GM06990 (cell line): ENCODE measurements at regions not wholly inside any gene's neighbourhood (a gene's known extent, or its start where the extent isn't known, plus 50 kb on each side); places are given as distances from the start of the nearest gene placed in this dataset.

Source experiments
- DNase-seq: peaks from one replicate; pipeline ENCODE4 v3.0.0-alpha.2; 2011; ENCODE audit not compliant: insufficient read length; ENCODE audit errors: extremely low read depth
- H3K27me3 ChIP-seq: replicated peaks from 2 replicates; pipeline ENCODE4 v1.6.0; 2011; ENCODE audit warnings: low read length; ENCODE audit not compliant: control insufficient read depth, insufficient read depth
- H3K36me3 ChIP-seq: 2 replicates; pipeline ENCODE4 v1.5.1; 2011; ENCODE audit warnings: low read length; ENCODE audit not compliant: control insufficient read depth, insufficient read depth
- H3K4me3 ChIP-seq: replicated peaks from 2 replicates; pipeline ENCODE4 v1.5.1; 2011; ENCODE audit warnings: low read depth, mild to moderate bottlenecking, control low read depth, low read length
- TF ChIP-seq, protein P1 (sequence below): IDR thresholded peaks from 2 replicates; pipeline ENCODE4 v1.5.1; 2011; ENCODE audit warnings: low read length, control low read depth, mild to moderate bottlenecking, inconsistent platforms; ENCODE audit not compliant: insufficient read depth, poor library complexity, severe bottlenecking

DNA sequence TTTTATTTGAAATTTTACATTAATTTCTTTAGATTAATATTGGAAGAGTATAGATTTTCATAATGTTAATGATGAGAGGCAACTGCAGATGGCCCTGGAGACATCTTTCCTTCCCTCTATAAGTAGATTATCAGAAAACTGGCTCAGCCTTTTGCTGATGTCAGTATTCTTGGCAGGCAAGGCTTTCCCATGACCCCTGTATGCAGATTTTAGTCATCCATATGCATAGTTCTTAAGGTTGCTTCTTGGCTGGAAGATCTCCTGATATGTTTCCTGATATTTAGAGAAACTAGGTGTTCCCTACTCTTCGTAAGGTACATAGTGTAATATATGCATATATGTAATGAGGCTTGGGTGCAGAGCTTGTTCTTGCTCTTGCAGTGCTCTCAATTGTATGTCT, 911.4 kb downstream of the EPHA3 start:
- no peak overlapping the region for H3K4me3 ChIP-seq
- no peaks in the 10 kb centered on the region for H3K27me3 ChIP-seq
- TF ChIP-seq, protein P1, sequence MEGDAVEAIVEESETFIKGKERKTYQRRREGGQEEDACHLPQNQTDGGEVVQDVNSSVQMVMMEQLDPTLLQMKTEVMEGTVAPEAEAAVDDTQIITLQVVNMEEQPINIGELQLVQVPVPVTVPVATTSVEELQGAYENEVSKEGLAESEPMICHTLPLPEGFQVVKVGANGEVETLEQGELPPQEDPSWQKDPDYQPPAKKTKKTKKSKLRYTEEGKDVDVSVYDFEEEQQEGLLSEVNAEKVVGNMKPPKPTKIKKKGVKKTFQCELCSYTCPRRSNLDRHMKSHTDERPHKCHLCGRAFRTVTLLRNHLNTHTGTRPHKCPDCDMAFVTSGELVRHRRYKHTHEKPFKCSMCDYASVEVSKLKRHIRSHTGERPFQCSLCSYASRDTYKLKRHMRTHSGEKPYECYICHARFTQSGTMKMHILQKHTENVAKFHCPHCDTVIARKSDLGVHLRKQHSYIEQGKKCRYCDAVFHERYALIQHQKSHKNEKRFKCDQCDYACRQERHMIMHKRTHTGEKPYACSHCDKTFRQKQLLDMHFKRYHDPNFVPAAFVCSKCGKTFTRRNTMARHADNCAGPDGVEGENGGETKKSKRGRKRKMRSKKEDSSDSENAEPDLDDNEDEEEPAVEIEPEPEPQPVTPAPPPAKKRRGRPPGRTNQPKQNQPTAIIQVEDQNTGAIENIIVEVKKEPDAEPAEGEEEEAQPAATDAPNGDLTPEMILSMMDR, result no peak
- no peaks in the 10 kb centered on the region for H3K36me3 ChIP-seq
- no peak for DNase-seq

DNA sequence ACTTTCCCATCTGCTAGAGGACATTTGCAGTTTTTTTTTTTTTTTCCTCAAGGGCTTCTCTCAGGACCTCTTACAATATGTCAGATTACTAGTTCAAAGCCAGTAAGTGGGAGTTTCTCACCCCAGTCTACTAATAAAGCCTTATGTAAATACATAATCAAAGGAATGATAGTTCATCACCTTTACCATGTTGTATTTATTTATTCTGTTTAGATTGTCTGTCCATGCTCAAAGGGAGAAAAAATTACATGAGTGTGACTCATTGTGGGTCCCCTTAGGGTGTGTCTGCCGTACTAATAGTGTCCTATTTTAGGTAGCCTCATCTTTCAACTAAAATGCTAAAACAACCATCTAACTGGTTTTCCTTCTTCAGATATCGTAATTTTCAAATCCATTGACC, 917.6 kb downstream of the EPHA3 start:
- no peak overlapping the region for H3K4me3 ChIP-seq
- no peaks in the 10 kb centered on the region for H3K27me3 ChIP-seq
- DNase-seq, result no peak
- TF ChIP-seq, protein P1, result no peak
- H3K36me3 ChIP-seq, result no peaks in the 10 kb centered on the region

DNA sequence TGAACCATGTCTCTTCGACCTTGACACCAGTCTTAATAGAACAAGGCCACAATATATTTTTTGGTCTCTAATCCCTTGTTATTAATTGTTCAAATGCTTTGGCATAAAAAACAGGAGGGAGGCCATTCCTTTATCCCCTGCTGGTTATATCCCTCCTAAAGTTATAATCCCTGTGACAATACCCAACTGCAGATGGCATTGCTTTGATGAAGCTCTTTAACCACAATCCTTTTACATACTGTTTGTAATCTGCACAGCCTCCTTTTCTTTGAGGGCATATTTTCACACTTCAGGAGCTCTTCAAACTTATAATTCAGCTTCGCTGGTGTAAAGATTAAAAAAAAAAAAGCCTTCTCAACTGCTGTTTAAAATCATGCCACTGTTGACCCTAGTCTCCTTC, 919.0 kb downstream of the EPHA3 start:
- Histone ChIP-seq H3K36me3 (no peaks in the 10 kb centered on the region), H3K4me3 (no peak overlapping the region), H3K27me3 (no peaks in the 10 kb centered on the region)
- no peak for DNase-seq
- TF ChIP-seq, protein P1, result no peak

DNA sequence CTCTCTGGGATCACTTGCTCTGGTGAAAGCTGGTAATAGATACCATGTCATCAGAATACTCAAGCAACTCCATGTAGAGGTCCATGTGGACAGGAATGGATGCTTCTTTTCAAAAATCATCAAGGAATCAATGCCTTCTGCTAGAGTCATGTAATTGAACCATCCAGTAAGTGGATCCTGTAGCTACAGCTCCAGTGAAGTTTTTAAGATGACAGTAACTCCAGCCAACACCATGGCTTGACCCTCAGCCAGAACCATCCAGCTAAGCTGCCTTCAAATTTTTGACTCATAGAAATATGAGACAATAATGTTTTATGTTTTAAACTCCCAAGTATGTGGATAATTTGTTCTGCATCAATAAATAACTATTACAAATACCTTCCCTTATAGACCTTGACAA, 923.7 kb downstream of the EPHA3 start:
- no peak for DNase-seq
- no peaks in the 10 kb centered on the region for H3K36me3 ChIP-seq
- no peaks in the 10 kb centered on the region for H3K27me3 ChIP-seq
- TF ChIP-seq, protein P1, result no peak
- H3K4me3 ChIP-seq, result no peak overlapping the region

DNA sequence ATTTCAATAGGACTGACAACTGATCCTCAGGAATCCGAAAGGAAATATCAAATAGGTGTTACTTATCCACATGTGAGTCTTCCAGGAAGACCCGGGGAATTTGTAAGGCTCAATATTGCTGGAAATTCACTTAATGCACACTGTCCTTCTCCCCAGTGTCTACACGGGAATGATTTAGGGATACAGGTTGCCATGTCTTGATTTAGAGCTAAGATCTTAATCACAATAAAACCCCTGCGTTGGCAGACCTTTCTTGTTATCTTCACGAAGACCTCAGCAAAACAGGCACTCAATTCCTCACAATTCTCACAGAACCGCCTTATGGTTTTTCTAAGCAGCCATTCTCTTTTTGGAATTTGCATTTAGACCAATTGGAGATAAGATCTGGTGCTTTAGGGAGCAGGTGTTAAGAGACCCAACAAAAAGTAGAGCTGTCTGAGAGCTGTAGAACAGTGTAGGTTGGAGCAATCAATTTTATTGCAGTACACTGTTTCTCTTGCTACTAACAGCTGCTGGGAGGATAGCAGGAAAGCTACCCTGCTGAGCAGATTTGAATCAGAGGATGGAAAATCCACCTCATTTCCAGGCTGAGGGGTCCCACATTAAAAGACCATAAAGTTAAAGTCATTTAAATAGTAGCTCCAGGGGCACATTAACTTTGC, 925.7 kb downstream of the EPHA3 start:
- no peak for DNase-seq
- no peaks in the 10 kb centered on the region for H3K36me3 ChIP-seq
- H3K27me3 ChIP-seq, result no peaks in the 10 kb centered on the region
- TF ChIP-seq, protein P1, result no peak
- no peak overlapping the region for H3K4me3 ChIP-seq

DNA sequence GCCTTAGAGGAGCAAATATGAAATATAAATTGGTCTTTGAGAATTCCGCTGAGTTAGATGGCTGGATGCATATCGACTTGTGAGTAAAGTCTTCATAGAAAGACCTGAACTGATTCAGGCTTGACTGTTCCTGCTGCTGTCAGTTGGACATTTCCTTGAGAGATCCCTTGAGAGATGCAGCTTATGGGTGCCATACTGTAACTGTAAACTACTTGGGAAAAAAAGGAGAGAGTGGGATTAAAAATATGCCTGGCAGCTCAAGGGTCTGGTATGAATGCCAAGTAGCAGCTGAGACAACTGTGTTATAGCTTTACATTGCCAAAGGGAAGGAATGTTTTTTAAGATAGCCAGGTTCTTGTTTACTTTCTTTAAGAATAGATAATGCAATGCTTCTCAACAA, 926.6 kb downstream of the EPHA3 start:
- Histone ChIP-seq H3K27me3 (no peaks in the 10 kb centered on the region), H3K4me3 (no peak overlapping the region), H3K36me3 (no peaks in the 10 kb centered on the region)
- no peak for DNase-seq
- TF ChIP-seq, protein P1, result no peak
